BJ (cell line): ENCODE measurements at regions not wholly inside any gene's neighbourhood (a gene's known extent, or its start where the extent isn't known, plus 50 kb on each side); places are given as distances from the start of the nearest gene placed in this dataset.

Experiments used
- CTCF ChIA-PET: fragments of 350-600 bp; formaldehyde crosslinking; extraction: SDS; loops from one replicate; lab custom pipeline; 2021; ENCODE audit warnings: antibody characterized with exemption, inconsistent platforms; lab: Yijun Ruan, JAX
- POLR2A ChIA-PET: fragments of 300-600 bp; sonication (Branson Sonifier 250); formaldehyde crosslinking; extraction: SDS; loops from one replicate; lab custom pipeline; 2021; ENCODE audit warnings: antibody characterized with exemption; lab: Charles Lee
- DNase-seq: peaks from one replicate; pipeline ENCODE4 v3.0.0-alpha.2; 2011; ENCODE audit warnings: low read depth
- H3K27me3 ChIP-seq: 2 replicates; pipeline ENCODE4 v1.6.0; 2011; ENCODE audit warnings: low read length; ENCODE audit not compliant: control insufficient read depth, insufficient read depth
- H3K36me3 ChIP-seq: 2 replicates; pipeline ENCODE4 v1.5.1; 2011; ENCODE audit warnings: low read length; ENCODE audit not compliant: control insufficient read depth, insufficient read depth
- H3K4me3 ChIP-seq: 2 replicates; pipeline ENCODE4 v1.5.1; 2011; ENCODE audit warnings: low read depth, mild to moderate bottlenecking, control low read depth, low read length
- CTCF ChIP-seq: IDR thresholded peaks from 2 replicates; pipeline ENCODE4 v1.5.1; 2011; ENCODE audit warnings: low read depth, mild to moderate bottlenecking, control low read depth, inconsistent platforms, low read length, moderate library complexity; ENCODE audit not compliant: insufficient read depth

- no peak for DNase-seq
- TF ChIP-seq CTCF, result no peak
- ChIA-PET POLR2A (no interaction called here), CTCF (no interaction called here)
- H3K36me3 ChIP-seq, result no peaks in the 10 kb centered on the region
- no peaks in the 10 kb centered on the region for H3K27me3 ChIP-seq
- no peak overlapping the region for H3K4me3 ChIP-seq
Observed at GRCh38 chrX:94058728-94059382, 384.8 kb downstream of the FAM133A start.

- POLR2A ChIA-PET, result no interaction called here
- no peak for DNase-seq
- no peak for TF ChIP-seq CTCF
- no peaks in the 10 kb centered on the region for H3K27me3 ChIP-seq
- CTCF ChIA-PET, result no interaction called here
- H3K4me3 ChIP-seq, result no peak overlapping the region
- no peaks in the 10 kb centered on the region for H3K36me3 ChIP-seq
Observed at GRCh38 chrX:94065091-94065490, 391.1 kb downstream of the FAM133A start.

GRCh38 chrX:94089149-94089548, 415.1 kb downstream of the FAM133A start:
- POLR2A ChIA-PET, result no interaction called here
- no peak for DNase-seq

GRCh38 chrX:94097868-94098267, 423.9 kb downstream of the FAM133A start:
- no peak overlapping the region for H3K4me3 ChIP-seq
- no peaks in the 10 kb centered on the region for H3K27me3 ChIP-seq
- ChIA-PET CTCF (no interaction called here), POLR2A (no interaction called here)
- no peaks in the 10 kb centered on the region for H3K36me3 ChIP-seq
- no peak for DNase-seq
- TF ChIP-seq CTCF, result no peak

More at GRCh38 chrX:94089149-94089548, 415.1 kb downstream of the FAM133A start:
- no peaks in the 10 kb centered on the region for H3K27me3 ChIP-seq
- TF ChIP-seq CTCF, result no peak
- CTCF ChIA-PET, result no interaction called here
- no peak overlapping the region for H3K4me3 ChIP-seq
- H3K36me3 ChIP-seq, result no peaks in the 10 kb centered on the region

- Histone ChIP-seq H3K4me3 (no peak overlapping the region), H3K27me3 (no peaks in the 10 kb centered on the region), H3K36me3 (no peaks in the 10 kb centered on the region)
- no peak for TF ChIP-seq CTCF
- no peak for DNase-seq
- ChIA-PET CTCF (no interaction called here), POLR2A (no interaction called here)
Observed at GRCh38 chrX:94107981-94108380, 434.0 kb downstream of the FAM133A start.
